ENCODE measurements at regions not wholly inside any gene's neighbourhood (a gene's known extent, or its start where the extent isn't known, plus 50 kb on each side); places are given as distances from the start of the nearest gene placed in this dataset.

GRCh38 chr20:40770564-40771307, 81.7 kb upstream of the MAFB start (continued):
- TF ChIP-seq POU6F1 (CRISPR knock-in tag; IDR thresholded peaks at IDR 0.05; ENCODE audit: borderline replicate concordance, low read depth) (no peak), ZNF70 (CRISPR knock-in tag; IDR thresholded peaks at IDR 0.05) (no peak), TOX (CRISPR knock-in tag; IDR thresholded peaks at IDR 0.05; ENCODE audit: borderline replicate concordance) (no peak), PATZ1 (CRISPR knock-in tag; IDR thresholded peaks at IDR 0.05; ENCODE audit: borderline replicate concordance) (no peak), PPARA (CRISPR knock-in tag; IDR thresholded peaks at IDR 0.05; ENCODE audit: borderline replicate concordance) (no peak), GLIS3 (CRISPR knock-in tag; IDR thresholded peaks at IDR 0.05) (no peak), BACH2 (CRISPR knock-in tag; IDR thresholded peaks at IDR 0.05; ENCODE audit: borderline replicate concordance) (no peak)

GRCh38 chr20:40771308-40771610, 82.2 kb upstream of the MAFB start:
- TF ChIP-seq PATZ1 (CRISPR knock-in tag; IDR thresholded peaks at IDR 0.05; ENCODE audit: borderline replicate concordance) (no peak), ZC3H10 (CRISPR knock-in tag; IDR thresholded peaks at IDR 0.05) (no peak), CREB5 (CRISPR knock-in tag; IDR thresholded peaks at IDR 0.05; ENCODE audit: low read depth) (no peak), PPARA (CRISPR knock-in tag; IDR thresholded peaks at IDR 0.05; ENCODE audit: borderline replicate concordance) (no peak), ZFP30 (CRISPR knock-in tag; IDR thresholded peaks at IDR 0.05) (no peak), TSHZ2 (CRISPR knock-in tag; IDR thresholded peaks at IDR 0.05) (no peak), ZNF565 (CRISPR knock-in tag; conservative IDR thresholded peaks at IDR 0.05; ENCODE audit: low read depth) (no peak), ZFP3 (CRISPR knock-in tag; IDR thresholded peaks at IDR 0.05) (no peak), POU6F1 (CRISPR knock-in tag; IDR thresholded peaks at IDR 0.05; ENCODE audit: borderline replicate concordance, low read depth) (no peak), ISL1 (CRISPR knock-in tag; IDR thresholded peaks at IDR 0.05) (no peak), ESRRG (CRISPR knock-in tag; IDR thresholded peaks at IDR 0.05) (no peak), BACH2 (CRISPR knock-in tag; IDR thresholded peaks at IDR 0.05; ENCODE audit: borderline replicate concordance) (no peak), TCF4 (CRISPR knock-in tag; IDR thresholded peaks at IDR 0.05; ENCODE audit: borderline replicate concordance) (no peak)
- ATAC-seq: no peak

DNA sequence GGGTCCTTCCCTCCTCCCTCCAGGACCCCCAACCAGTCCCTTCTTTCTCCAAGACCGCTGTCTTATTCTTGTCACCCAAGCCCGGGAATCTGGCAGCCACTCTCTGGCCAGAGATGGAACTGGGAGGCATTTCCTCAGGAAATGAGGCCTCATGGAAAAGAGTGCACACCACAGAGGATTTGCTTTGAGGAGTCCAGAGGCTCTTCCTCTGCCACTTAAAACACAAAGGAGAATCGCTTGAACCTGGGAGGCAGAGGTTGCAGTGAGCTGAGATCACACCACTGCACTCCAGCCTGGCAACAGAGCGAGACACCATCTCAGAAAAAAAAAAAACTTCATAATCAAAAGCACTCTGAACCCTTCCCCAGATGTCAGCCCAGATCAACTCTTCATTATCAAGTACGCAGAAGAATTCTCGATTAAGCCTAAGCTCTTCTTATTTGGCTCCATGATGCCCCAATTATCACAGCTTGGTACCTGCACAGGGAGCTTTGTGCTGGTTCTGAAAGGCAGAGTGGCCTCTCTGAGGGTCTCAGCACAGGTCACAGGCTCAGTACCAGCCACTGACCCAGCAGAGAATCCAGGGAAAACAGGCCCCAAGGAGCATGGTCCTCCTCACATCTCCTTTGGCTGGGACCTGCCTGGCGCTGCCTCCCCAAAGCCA, 82.9 kb upstream of the MAFB start:
- no peak for ATAC-seq
- TF ChIP-seq ISL1 (CRISPR knock-in tag; IDR thresholded peaks at IDR 0.05) (no peak), TCF4 (CRISPR knock-in tag; IDR thresholded peaks at IDR 0.05; ENCODE audit: borderline replicate concordance) (no peak), CSRNP3 (CRISPR knock-in tag; IDR thresholded peaks at IDR 0.05) (no peak), PATZ1 (CRISPR knock-in tag; IDR thresholded peaks at IDR 0.05; ENCODE audit: borderline replicate concordance) (no peak), OSR1 (CRISPR knock-in tag; IDR thresholded peaks at IDR 0.05) (no peak), ZNF8 (CRISPR knock-in tag; IDR thresholded peaks at IDR 0.05) (no peak), GLIS3 (CRISPR knock-in tag; IDR thresholded peaks at IDR 0.05) (no peak), ARNTL (CRISPR knock-in tag; IDR thresholded peaks at IDR 0.05; ENCODE audit: borderline replicate concordance, low read depth) (no peak)
